ENCODE measurements at regions not wholly inside any gene's neighbourhood (a gene's known extent, or its start where the extent isn't known, plus 50 kb on each side); places are given as distances from the start of the nearest gene placed in this dataset.

DNA sequence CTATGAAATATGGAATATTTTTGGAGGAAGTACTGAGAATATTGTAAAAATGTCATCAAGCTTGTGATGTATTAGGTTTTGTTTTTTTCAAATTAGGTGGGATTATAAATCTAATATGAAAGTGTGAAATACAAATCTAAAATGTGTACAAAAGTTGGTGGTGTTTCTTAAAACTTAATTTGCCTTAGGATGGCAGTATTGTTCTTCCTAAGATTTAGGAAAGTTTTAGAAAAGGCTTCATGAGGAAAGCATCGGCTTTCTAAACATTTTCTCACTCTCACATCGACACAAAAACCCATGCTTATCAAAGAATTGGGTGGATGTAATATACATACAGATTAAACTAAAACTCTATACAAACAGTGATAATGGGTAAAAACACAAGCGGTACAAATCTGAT, 972.0 kb upstream of the PCDH20 start:
- TF ChIP-seq, protein P1, sequence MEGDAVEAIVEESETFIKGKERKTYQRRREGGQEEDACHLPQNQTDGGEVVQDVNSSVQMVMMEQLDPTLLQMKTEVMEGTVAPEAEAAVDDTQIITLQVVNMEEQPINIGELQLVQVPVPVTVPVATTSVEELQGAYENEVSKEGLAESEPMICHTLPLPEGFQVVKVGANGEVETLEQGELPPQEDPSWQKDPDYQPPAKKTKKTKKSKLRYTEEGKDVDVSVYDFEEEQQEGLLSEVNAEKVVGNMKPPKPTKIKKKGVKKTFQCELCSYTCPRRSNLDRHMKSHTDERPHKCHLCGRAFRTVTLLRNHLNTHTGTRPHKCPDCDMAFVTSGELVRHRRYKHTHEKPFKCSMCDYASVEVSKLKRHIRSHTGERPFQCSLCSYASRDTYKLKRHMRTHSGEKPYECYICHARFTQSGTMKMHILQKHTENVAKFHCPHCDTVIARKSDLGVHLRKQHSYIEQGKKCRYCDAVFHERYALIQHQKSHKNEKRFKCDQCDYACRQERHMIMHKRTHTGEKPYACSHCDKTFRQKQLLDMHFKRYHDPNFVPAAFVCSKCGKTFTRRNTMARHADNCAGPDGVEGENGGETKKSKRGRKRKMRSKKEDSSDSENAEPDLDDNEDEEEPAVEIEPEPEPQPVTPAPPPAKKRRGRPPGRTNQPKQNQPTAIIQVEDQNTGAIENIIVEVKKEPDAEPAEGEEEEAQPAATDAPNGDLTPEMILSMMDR (IDR thresholded peaks at IDR 0.05) = no peak
- no peak for TF ChIP-seq POLR2A (IDR thresholded peaks at IDR 0.05)
